Left ventricle myocardium inferior (tissue), 1 donor: ENCODE measurements at regions not wholly inside any gene's neighbourhood (a gene's known extent, or its start where the extent isn't known, plus 50 kb on each side); places are given as distances from the start of the nearest gene placed in this dataset.

Experiments used
- DNase-seq: peaks from one replicate; pipeline ENCODE4 v3.0.0-alpha.2; 2020
- H3K27ac ChIP-seq: fragments of 200-600 bp; replicated peaks from 2 replicates; pipeline ENCODE4 v1.8.0; 2021
- H3K27me3 ChIP-seq: fragments of 200-600 bp; 2 replicates; pipeline ENCODE4 v1.8.0; 2021; ENCODE audit warnings: low read depth
- H3K36me3 ChIP-seq: fragments of 200-600 bp; 2 replicates; pipeline ENCODE4 v1.8.0; 2021
- H3K4me1 ChIP-seq: fragments of 200-600 bp; 2 replicates; pipeline ENCODE4 v1.8.0; 2021
- H3K4me3 ChIP-seq: fragments of 200-600 bp; 2 replicates; pipeline ENCODE4 v1.8.0; 2021; ENCODE audit warnings: mild to moderate bottlenecking, moderate library complexity
- H3K9me3 ChIP-seq: fragments of 200-600 bp; replicated peaks from 2 replicates; pipeline ENCODE4 v1.8.0; 2021
- intact Hi-C: fragments of 100-400 bp; cut with micrococcal nuclease; formaldehyde crosslinking; loops from one replicate; pipeline ENCODE4 v1.11.0; 2022
- TF ChIP-seq, protein P1 (sequence below): fragments of 200-600 bp; IDR thresholded peaks from 2 replicates; pipeline ENCODE4 v1.8.0; 2021; ENCODE audit warnings: antibody characterized with exemption, mild to moderate bottlenecking, borderline replicate concordance
- donor health status: DM: no; HTN: yes; CAD: no; lungs with severe emphysema.

- TF ChIP-seq, protein P1, sequence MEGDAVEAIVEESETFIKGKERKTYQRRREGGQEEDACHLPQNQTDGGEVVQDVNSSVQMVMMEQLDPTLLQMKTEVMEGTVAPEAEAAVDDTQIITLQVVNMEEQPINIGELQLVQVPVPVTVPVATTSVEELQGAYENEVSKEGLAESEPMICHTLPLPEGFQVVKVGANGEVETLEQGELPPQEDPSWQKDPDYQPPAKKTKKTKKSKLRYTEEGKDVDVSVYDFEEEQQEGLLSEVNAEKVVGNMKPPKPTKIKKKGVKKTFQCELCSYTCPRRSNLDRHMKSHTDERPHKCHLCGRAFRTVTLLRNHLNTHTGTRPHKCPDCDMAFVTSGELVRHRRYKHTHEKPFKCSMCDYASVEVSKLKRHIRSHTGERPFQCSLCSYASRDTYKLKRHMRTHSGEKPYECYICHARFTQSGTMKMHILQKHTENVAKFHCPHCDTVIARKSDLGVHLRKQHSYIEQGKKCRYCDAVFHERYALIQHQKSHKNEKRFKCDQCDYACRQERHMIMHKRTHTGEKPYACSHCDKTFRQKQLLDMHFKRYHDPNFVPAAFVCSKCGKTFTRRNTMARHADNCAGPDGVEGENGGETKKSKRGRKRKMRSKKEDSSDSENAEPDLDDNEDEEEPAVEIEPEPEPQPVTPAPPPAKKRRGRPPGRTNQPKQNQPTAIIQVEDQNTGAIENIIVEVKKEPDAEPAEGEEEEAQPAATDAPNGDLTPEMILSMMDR = no peak
- H3K9me3 ChIP-seq = peaks cover 41% of the 10 kb centered on the region
- H3K27me3 ChIP-seq = no peaks in the 10 kb centered on the region
- H3K4me1 ChIP-seq = no peaks in the 10 kb centered on the region
- no peak overlapping the region for H3K4me3 ChIP-seq
- intact Hi-C loops = no loop called here
- no peak for DNase-seq
- H3K36me3 ChIP-seq = no peaks in the 10 kb centered on the region
- H3K27ac ChIP-seq = no peak overlapping the region
These were observed 620.6 kb upstream of the CAMK1G start for GRCh38 chr1:208962867-208963266.

- Histone ChIP-seq H3K27ac (no peak overlapping the region), H3K9me3 (peaks cover 16% of the 10 kb centered on the region), H3K4me3 (no peak overlapping the region), H3K27me3 (no peaks in the 10 kb centered on the region), H3K36me3 (no peaks in the 10 kb centered on the region), H3K4me1 (no peaks in the 10 kb centered on the region)
- TF ChIP-seq, protein P1 = no peak
- DNase-seq = no peak
- intact Hi-C loops = no loop called here
These were observed 618.2 kb upstream of the CAMK1G start for GRCh38 chr1:208965351-208965750.

DNA sequence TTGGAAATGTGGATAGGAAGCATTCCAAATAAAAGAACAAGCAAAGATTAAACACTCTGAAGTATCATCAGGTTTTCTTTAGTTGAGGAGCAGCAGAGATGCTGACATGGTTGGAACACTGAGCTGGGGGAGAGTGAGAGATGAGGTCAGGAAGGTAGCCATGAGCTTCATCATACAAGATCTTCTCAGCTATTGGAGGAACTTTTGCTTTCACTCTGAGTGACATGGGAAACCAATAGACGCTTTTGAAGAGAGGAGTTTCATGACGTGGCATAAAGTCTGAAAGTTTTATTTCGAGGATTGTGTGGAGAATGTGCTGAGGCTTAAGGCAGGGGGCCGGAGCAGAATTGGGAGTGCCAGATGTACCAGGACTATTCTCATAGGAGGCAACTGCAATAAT, 616.2 kb upstream of the CAMK1G start:
- Histone ChIP-seq H3K9me3 (no peaks in the 10 kb centered on the region), H3K27ac (no peak overlapping the region), H3K36me3 (no peaks in the 10 kb centered on the region), H3K4me1 (no peaks in the 10 kb centered on the region), H3K27me3 (no peaks in the 10 kb centered on the region), H3K4me3 (no peak overlapping the region)
- TF ChIP-seq, protein P1 = no peak
- intact Hi-C loops = no loop called here
- DNase-seq = no peak

- H3K4me3 ChIP-seq = no peak overlapping the region
- TF ChIP-seq, protein P1 = no peak
- H3K36me3 ChIP-seq = no peaks in the 10 kb centered on the region
- no peak overlapping the region for H3K27ac ChIP-seq
- H3K27me3 ChIP-seq = no peaks in the 10 kb centered on the region
- peaks cover 8% of the 10 kb centered on the region for H3K9me3 ChIP-seq
- intact Hi-C loops = no loop called here
- H3K4me1 ChIP-seq = no peaks in the 10 kb centered on the region
- no peak for DNase-seq
These were observed 608.8 kb upstream of the CAMK1G start for GRCh38 chr1:208974717-208975116.

DNA sequence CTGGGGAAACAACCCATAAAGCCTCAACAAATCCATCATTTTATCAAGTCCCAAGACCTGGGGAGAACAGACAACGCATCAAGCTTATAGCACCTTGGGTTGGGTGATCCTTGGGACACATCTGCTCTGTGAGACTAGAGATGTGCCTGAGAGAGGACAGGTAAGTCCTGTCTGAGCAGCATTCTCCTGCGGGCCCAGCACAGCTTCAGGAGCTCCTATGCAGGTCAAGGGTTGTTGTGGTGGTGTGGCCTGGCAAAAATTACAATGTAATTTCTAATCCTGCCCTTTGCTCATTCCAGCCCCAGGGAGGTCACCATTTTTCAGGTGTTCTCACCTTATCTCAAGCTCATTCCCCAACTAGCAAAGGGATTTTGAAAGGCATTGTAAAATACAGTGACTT, 608.1 kb upstream of the CAMK1G start:
- no peaks in the 10 kb centered on the region for H3K4me1 ChIP-seq
- H3K36me3 ChIP-seq = no peaks in the 10 kb centered on the region
- TF ChIP-seq, protein P1 = no peak
- intact Hi-C loops = no loop called here
- H3K9me3 ChIP-seq = peaks cover 8% of the 10 kb centered on the region
- DNase-seq = no peak
- H3K27ac ChIP-seq = no peak overlapping the region
- H3K27me3 ChIP-seq = no peaks in the 10 kb centered on the region
- H3K4me3 ChIP-seq = no peak overlapping the region

DNA sequence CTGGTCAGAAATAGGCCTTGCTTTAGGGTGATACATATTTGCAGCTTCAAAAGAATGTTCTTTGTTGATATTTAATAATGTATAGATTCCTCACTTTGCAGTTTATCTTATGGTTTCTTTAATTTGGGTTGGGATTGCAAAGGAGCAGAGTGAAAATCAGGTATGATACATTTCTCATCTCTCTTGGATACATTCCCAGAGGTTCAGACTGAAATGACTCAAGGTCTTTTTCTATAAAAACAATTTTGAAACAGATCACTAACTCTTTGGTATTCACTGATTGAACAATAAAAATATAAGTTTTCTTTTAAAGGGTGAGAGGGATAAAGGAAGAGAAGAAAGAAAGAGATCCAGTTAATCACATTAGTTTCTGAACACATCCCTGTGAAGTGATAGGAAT, 606.5 kb upstream of the CAMK1G start:
- TF ChIP-seq, protein P1 = no peak
- Histone ChIP-seq H3K36me3 (no peaks in the 10 kb centered on the region), H3K27me3 (no peaks in the 10 kb centered on the region), H3K4me1 (no peaks in the 10 kb centered on the region), H3K9me3 (peaks cover 8% of the 10 kb centered on the region), H3K27ac (no peak overlapping the region), H3K4me3 (no peak overlapping the region)
- DNase-seq = no peak
- intact Hi-C loops = no loop called here
